ENCODE measurements at regions not wholly inside any gene's neighbourhood (a gene's known extent, or its start where the extent isn't known, plus 50 kb on each side); places are given as distances from the start of the nearest gene placed in this dataset.

- TF ChIP-seq CTCF (IDR thresholded peaks at IDR 0.05; ENCODE audit: low read depth, low read length, missing input control), result no peak
- TF ChIP-seq REST (IDR thresholded peaks at IDR 0.05), result no peak
- no peak for TF ChIP-seq MAX (IDR thresholded peaks at IDR 0.05)
- TF ChIP-seq RAD21 (IDR thresholded peaks at IDR 0.05), result no peak
- no peak for TF ChIP-seq YY1 (IDR thresholded peaks at IDR 0.05)
- no peak for TF ChIP-seq GABPA (IDR thresholded peaks at IDR 0.05 in 1 of 2, conservative IDR thresholded peaks at IDR 0.05 in 1 of 2)
- no peak for TF ChIP-seq JUND (IDR thresholded peaks at IDR 0.05)
- TF ChIP-seq EGR1 (IDR thresholded peaks at IDR 0.05; ENCODE audit: low read depth in 2 of 2), result no peak
- TF ChIP-seq ATF3 (IDR thresholded peaks at IDR 0.05), result no peak
- TF ChIP-seq RXRA (IDR thresholded peaks at IDR 0.05), result no peak
- TF ChIP-seq SP1 (IDR thresholded peaks at IDR 0.05), result no peak
- TF ChIP-seq HNF4G (IDR thresholded peaks at IDR 0.05), result no peak
- TF ChIP-seq NR2F2 (IDR thresholded peaks at IDR 0.05), result no peak
These were observed 216.0 kb downstream of the RAB28 start for GRCh38 chr4:13268165-13268564.
